Transverse colon (tissue), 4 donors: ENCODE measurements at regions not wholly inside any gene's neighbourhood (a gene's known extent, or its start where the extent isn't known, plus 50 kb on each side); places are given as distances from the start of the nearest gene placed in this dataset.
A peak's percentile ranks its signal among the peaks of the same experiment; 100 is the strongest.

Experiments
- DNase-seq: peaks from one replicate; pipeline ENCODE4 v3.0.0-alpha.2; 2019
- H3K27ac ChIP-seq, 4 donors: fragments of 200-600 bp; sonication (generic); 2 replicates each; pipeline ENCODE4 v1.5.1; 2016 to 2018; ENCODE audit warnings: inconsistent platforms in 4 of 4
- H3K27me3 ChIP-seq: fragments of 200-600 bp; sonication (generic); 2 replicates; pipeline ENCODE4 v1.5.1; 2017; ENCODE audit warnings: inconsistent platforms
- H3K36me3 ChIP-seq, 4 donors: fragments of 200-600 bp; sonication (generic); 2 replicates each; pipeline ENCODE4 v1.5.1; 2017 to 2019; ENCODE audit warnings: inconsistent platforms in 4 of 4
- H3K4me1 ChIP-seq, 4 donors: fragments of 200-600 bp; sonication (generic); 2 replicates each; pipeline ENCODE4 v1.5.1; 2017 to 2020; ENCODE audit warnings: inconsistent platforms in 4 of 4
- H3K4me3 ChIP-seq, 4 donors: fragments of 200-600 bp; sonication (generic); 1 replicate in 1 of 4; 2 replicates in 3 of 4; pipeline versions ENCODE4 v1.5.1 to v1.6.1; 2017 to 2019; ENCODE audit warnings: inconsistent platforms in 4 of 4
- H3K9me3 ChIP-seq, 2 donors: fragments of 200-600 bp; sonication (generic); 2 replicates each; pipeline ENCODE4 v1.5.1; 2017 to 2019; ENCODE audit warnings: inconsistent platforms in 2 of 2
- CTCF ChIP-seq, 5 experiments: fragments of 200-600 bp in 3 of 5; fragments of 450-650 bp in 2 of 5; sonication (generic) in 3 of 5; IDR thresholded peaks; 1 replicate in 2 of 5; 2 replicates in 3 of 5; pipeline ENCODE4 v1.5.1; 2016 to 2017; ENCODE audit warnings: antibody characterized with exemption in 5 of 5, inconsistent platforms in 3 of 5, mild to moderate bottlenecking in 2 of 5, moderate library complexity in 1 of 5
- EP300 ChIP-seq: sonication (generic); formaldehyde crosslinking; IDR thresholded peaks from one replicate; pipeline ENCODE4 v1.6.1; 2017; ENCODE audit warnings: antibody characterized with exemption, low read depth
- POLR2A ChIP-seq: fragments of 450-650 bp; IDR thresholded peaks from one replicate; pipeline ENCODE4 v1.6.1; 2016; ENCODE audit warnings: antibody characterized with exemption, mild to moderate bottlenecking, moderate library complexity
- POLR2AphosphoS5 ChIP-seq, 3 donors: sonication (generic); formaldehyde crosslinking; IDR thresholded peaks; one replicate each; pipeline ENCODE4 v1.6.1; 2016; ENCODE audit warnings: antibody characterized with exemption in 3 of 3
- WGBS, 2 donors: methylation state at CpG; one replicate each; pipeline ENCODE4 v1.1.5; 2018; ENCODE audit warnings: low coverage in 1 of 2; 5-methylcytosine and 5-hydroxymethylcytosine counted together
- in situ Hi-C, 4 donors: fragments of 200-750 bp; cut with MboI; loops; one replicate each; pipeline versions ENCODE4 v1.15.0 to v1.15.1; 2017; ENCODE audit warnings: low sequenced_read_pairs in 3 of 4, low pct_ligation_motif_present in 1 of 4, low pct_unique_long_range_greater_than_20kb in 1 of 4
- intact Hi-C: fragments of 100-400 bp; cut with DNase I; formaldehyde crosslinking; loops from one replicate; pipeline ENCODE4 v1.15.1; 2023; ENCODE audit warnings: low total_unique reads

- intact Hi-C loops (loop anchor here (2.0 kb wide), 2 partner anchors 25 to 67 kb away; partner anchors contain the start of gene PIM1), in situ Hi-C loops (no loop called here)
- WGBS, 2 donors = 15 to 22% methylated on average over 9 to 10 of the region's 10 CpGs
- peak; percentile 93 for DNase-seq
- Histone ChIP-seq H3K4me1 (peaks cover 10 to 37% (median 28%) of the 10 kb centered on the region in 4 donors), H3K27ac (peak overlapping the region; percentile 86 to 90 (median 88)), H3K36me3 (no peaks in the 10 kb centered on the region), H3K9me3 (no peaks in the 10 kb centered on the region), H3K27me3 (no peaks in the 10 kb centered on the region), H3K4me3 (peak overlapping the region in 3 of 4 donors; percentile 29 to 45 (median 38))
- TF ChIP-seq EP300 (peak; percentile 57), POLR2A (peak; percentile 40), POLR2AphosphoS5 (IDR thresholded peaks at IDR 0.05) (peak; percentile 51 to 82 (median 77)), CTCF (IDR thresholded peaks at IDR 0.05) (no peak)
These were observed 66.5 kb upstream of the PIM1 start for GRCh38 chr6:37103169-37104039.

- TF ChIP-seq CTCF (IDR thresholded peaks at IDR 0.05) (no peak), POLR2AphosphoS5 (IDR thresholded peaks at IDR 0.05) (no peak), EP300 (no peak), POLR2A (no peak)
- H3K4me3 ChIP-seq = no peak overlapping the region
- peak; percentile 56 for DNase-seq
- no peaks in the 10 kb centered on the region for H3K27me3 ChIP-seq
- WGBS, 2 donors = 52% methylated on average over 2 of the region's 2 CpGs; no CpG with 5 or more reads in 1 of the 2 donors
- intact Hi-C loops = no loop called here
- H3K4me1 ChIP-seq = peaks cover 10 to 37% (median 28%) of the 10 kb centered on the region in 4 donors
- no peaks in the 10 kb centered on the region for H3K36me3 ChIP-seq
- peak overlapping the region; percentile 86 to 90 (median 88) for H3K27ac ChIP-seq
- no peaks in the 10 kb centered on the region for H3K9me3 ChIP-seq
- in situ Hi-C loops = no loop called here
These were observed 65.2 kb upstream of the PIM1 start for GRCh38 chr6:37104824-37105147.

GRCh38 chr6:37105148-37106050 lies 64.6 kb upstream of the PIM1 start:
- TF ChIP-seq CTCF (IDR thresholded peaks at IDR 0.05) = no peak
- TF ChIP-seq POLR2A = no peak
- no peak for TF ChIP-seq EP300
- no peak for TF ChIP-seq POLR2AphosphoS5 (IDR thresholded peaks at IDR 0.05)
- in situ Hi-C loops = no loop called here
- H3K9me3 ChIP-seq = no peaks in the 10 kb centered on the region
- no peak overlapping the region for H3K4me3 ChIP-seq
- intact Hi-C loops = no loop called here
- no peaks in the 10 kb centered on the region for H3K27me3 ChIP-seq
- peak overlapping the region; percentile 86 to 90 (median 88) for H3K27ac ChIP-seq
- no peak for DNase-seq
- peaks cover 10 to 37% (median 28%) of the 10 kb centered on the region in 4 donors for H3K4me1 ChIP-seq
- 71 to 74% methylated on average over 6 of the region's 6 CpGs for WGBS, 2 donors
- H3K36me3 ChIP-seq = no peaks in the 10 kb centered on the region

- H3K4me1 ChIP-seq = peaks cover 10 to 37% (median 28%) of the 10 kb centered on the region in 4 donors
- in situ Hi-C loops (no loop called here), intact Hi-C loops (no loop called here)
- TF ChIP-seq POLR2A (no peak), CTCF (IDR thresholded peaks at IDR 0.05) (no peak), EP300 (no peak), POLR2AphosphoS5 (IDR thresholded peaks at IDR 0.05) (no peak)
- no peak overlapping the region for H3K27ac ChIP-seq
- no peaks in the 10 kb centered on the region for H3K36me3 ChIP-seq
- H3K4me3 ChIP-seq = no peak overlapping the region
- no peak for DNase-seq
- H3K9me3 ChIP-seq = no peaks in the 10 kb centered on the region
- H3K27me3 ChIP-seq = no peaks in the 10 kb centered on the region
These were observed 63.9 kb upstream of the PIM1 start for GRCh38 chr6:37106051-37106363.
